ENCODE measurements at regions not wholly inside any gene's neighbourhood (a gene's known extent, or its start where the extent isn't known, plus 50 kb on each side); places are given as distances from the start of the nearest gene placed in this dataset.

GRCh38 chr6:115717062-115717461, 343.6 kb downstream of the FRK start (continued):
- TF ChIP-seq PAX8 (IDR thresholded peaks at IDR 0.05) (no peak), JUNB (IDR thresholded peaks at IDR 0.05) (peak; percentile 82), CUX1 (IDR thresholded peaks at IDR 0.05; ENCODE audit: insufficient replicate concordance, low read depth, low read length) (no peak), PAX5 (IDR thresholded peaks at IDR 0.05; ENCODE audit: borderline replicate concordance, low read depth, low read length) (peak; percentile 42; the same call in 1 of the 2 replicates), SUZ12 (IDR thresholded peaks at IDR 0.05; ENCODE audit: unreplicated experiment) (no peak), TCF3 (IDR thresholded peaks at IDR 0.05; ENCODE audit: borderline replicate concordance, insufficient read depth, low read depth, low read length) (no peak), SRF (IDR thresholded peaks at IDR 0.05; ENCODE audit: low read depth in 2 of 2, low read length in 2 of 2) (no peak), ZBTB40 (IDR thresholded peaks at IDR 0.05; ENCODE audit: borderline replicate concordance) (no peak), STAT1 (conservative IDR thresholded peaks at IDR 0.05) (no peak), MEF2A (IDR thresholded peaks at IDR 0.05; ENCODE audit: insufficient read depth, low read depth, low read length) (peak; percentile 67), IRF3 (IDR thresholded peaks at IDR 0.05) (no peak), POLR2A (IDR thresholded peaks at IDR 0.05; ENCODE audit: low read depth, low read length) (no peak), CHD1 (IDR thresholded peaks at IDR 0.05; ENCODE audit: low read depth, low read length) (no peak), IRF5 (IDR thresholded peaks at IDR 0.05; ENCODE audit: borderline replicate concordance) (no peak), RBBP5 (conservative IDR thresholded peaks at IDR 0.05) (no peak), WRNIP1 (IDR thresholded peaks at IDR 0.05; ENCODE audit: borderline replicate concordance, low read depth, low read length) (no peak), FOXM1 (IDR thresholded peaks at IDR 0.05; ENCODE audit: low read depth, low read length) (no peak)
